HFF-Myc (cell line): ENCODE measurements at regions not wholly inside any gene's neighbourhood (a gene's known extent, or its start where the extent isn't known, plus 50 kb on each side); places are given as distances from the start of the nearest gene placed in this dataset.

Experiments
- DNase-seq: peaks from one replicate; pipeline ENCODE4 v3.0.0-alpha.2; 2011; ENCODE audit warnings: low read depth; ENCODE audit errors: extremely low read depth
- H3K4me3 ChIP-seq: replicated peaks from 2 replicates; pipeline ENCODE4 v1.5.1; 2011; ENCODE audit warnings: low read depth, mild to moderate bottlenecking, control low read depth, low read length
- CTCF ChIP-seq: IDR thresholded peaks from 2 replicates; pipeline ENCODE4 v1.5.1; 2012; ENCODE audit warnings: mild to moderate bottlenecking, low read depth, low read length, control low read depth; ENCODE audit errors: missing control alignments

DNA sequence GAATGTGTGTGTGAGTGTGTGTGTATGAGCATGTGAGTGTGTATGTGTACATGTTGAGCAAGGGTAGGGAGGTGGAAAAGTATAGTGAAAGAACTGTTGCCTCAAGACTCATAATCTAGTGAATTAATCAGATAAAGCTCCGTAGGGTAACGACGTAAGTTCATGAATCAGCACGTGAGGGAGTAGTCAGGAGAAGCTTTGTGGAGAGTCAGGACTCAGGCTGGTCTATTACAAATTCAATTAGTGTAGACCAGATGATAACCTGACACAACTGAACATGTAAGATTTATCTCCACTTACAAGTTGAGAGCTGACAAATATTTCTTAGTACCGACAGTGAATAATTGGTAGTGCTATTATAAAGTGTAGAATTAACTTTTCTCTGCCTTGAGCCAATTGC, 194.5 kb downstream of the RAD51AP2 start:
- DNase-seq = no peak
- TF ChIP-seq CTCF = no peak
- H3K4me3 ChIP-seq = no peak overlapping the region

- H3K4me3 ChIP-seq = no peak overlapping the region
- DNase-seq = no peak
- no peak for TF ChIP-seq CTCF
Measured at GRCh38 chr2:17322461-17322860, 195.8 kb downstream of the RAD51AP2 start.

DNA sequence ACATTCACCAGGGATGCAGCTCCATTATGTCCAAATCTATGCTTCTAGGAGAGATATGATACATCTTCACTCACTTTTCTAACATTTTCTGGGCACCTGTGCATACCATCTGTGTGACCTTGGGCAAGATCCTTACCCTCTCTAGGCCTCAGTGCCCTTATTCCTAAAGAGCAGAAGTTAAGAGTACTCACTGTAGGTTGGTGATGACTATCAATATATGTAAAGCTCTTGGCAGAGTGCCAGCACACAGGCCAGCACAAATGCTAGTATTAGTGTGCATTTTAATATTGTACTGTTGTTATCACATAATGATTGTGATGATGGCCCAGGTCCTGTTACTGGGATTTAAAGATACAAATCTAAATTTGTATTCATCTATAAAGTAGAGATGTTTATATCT, 199.2 kb downstream of the RAD51AP2 start:
- no peak for TF ChIP-seq CTCF
- DNase-seq = no peak
- H3K4me3 ChIP-seq = no peak overlapping the region

- TF ChIP-seq CTCF = no peak
- no peak overlapping the region for H3K4me3 ChIP-seq
- DNase-seq = no peak
Measured at GRCh38 chr2:17318013-17318412, 200.2 kb downstream of the RAD51AP2 start.

- no peak overlapping the region for H3K4me3 ChIP-seq
- no peak for DNase-seq
- no peak for TF ChIP-seq CTCF
Measured at GRCh38 chr2:17317439-17317976, 200.7 kb downstream of the RAD51AP2 start.

DNA sequence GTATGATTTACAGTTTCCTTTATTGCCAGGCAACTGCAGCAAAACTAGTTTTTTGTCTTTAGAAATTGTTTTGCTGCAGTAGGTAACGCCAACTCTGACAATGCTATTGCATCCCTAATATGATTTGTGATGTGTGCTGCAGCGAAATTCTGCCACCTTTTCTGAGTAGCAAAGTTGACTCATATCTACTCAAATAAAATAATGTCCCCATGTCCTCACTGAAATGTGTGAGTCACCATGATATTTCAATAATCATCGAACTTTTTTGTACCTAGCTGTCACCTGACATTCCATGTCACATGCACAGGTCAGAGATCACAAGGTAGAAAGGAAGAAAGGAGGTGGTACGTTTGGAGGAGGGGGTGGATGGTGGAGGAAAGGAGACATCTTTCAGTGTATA, 205.0 kb downstream of the RAD51AP2 start:
- no peak for TF ChIP-seq CTCF
- no peak overlapping the region for H3K4me3 ChIP-seq
- no peak for DNase-seq

- DNase-seq = no peak
- no peak overlapping the region for H3K4me3 ChIP-seq
- TF ChIP-seq CTCF = no peak
Measured at GRCh38 chr2:17311771-17312511, 206.3 kb downstream of the RAD51AP2 start.
